Sciatic nerve (tissue), 2 donors: ENCODE measurements at regions not wholly inside any gene's neighbourhood (a gene's known extent, or its start where the extent isn't known, plus 50 kb on each side); places are given as distances from the start of the nearest gene placed in this dataset.

ENCODE experiments used
- ATAC-seq: fragments of 200-7000 bp; cut with Tn5 transposase; one replicate; pipeline ENCODE4 v1.9.1; 2020; ENCODE audit warnings: mild to moderate bottlenecking, moderate library complexity
- DNase-seq: peaks from one replicate; pipeline ENCODE4 v3.0.0-alpha.2; 2020; ENCODE audit warnings: low spot score
- intact Hi-C: fragments of 100-400 bp; cut with DNase I; formaldehyde crosslinking; loops from one replicate; pipeline ENCODE4 v1.14.2; 2022
- donor health status: DM: no; HTN: no; CAD: no.
- donor health status: DM: no; HTN: no; CAD: no.

- intact Hi-C loops: no loop called here
- DNase-seq: no peak
- no peak for ATAC-seq
Observed at GRCh38 chr6:21893793-21894192, 300.2 kb downstream of the SOX4 start.

GRCh38 chr6:21895555-21895954 is 302.0 kb downstream of the SOX4 start:
- intact Hi-C loops: no loop called here
- no peak for ATAC-seq
- DNase-seq: no peak

- ATAC-seq: peak; percentile 26
- intact Hi-C loops: no loop called here
- DNase-seq: no peak
Observed at GRCh38 chr6:21898107-21898796, 304.7 kb downstream of the SOX4 start.

GRCh38 chr6:21899708-21900107 is 306.2 kb downstream of the SOX4 start:
- DNase-seq (no peak), ATAC-seq (no peak)
- intact Hi-C loops: no loop called here

GRCh38 chr6:21900730-21901129 is 307.2 kb downstream of the SOX4 start:
- intact Hi-C loops: no loop called here
- DNase-seq (no peak), ATAC-seq (no peak)

GRCh38 chr6:21902628-21903169 is 309.1 kb downstream of the SOX4 start:
- ATAC-seq (no peak), DNase-seq (no peak)
- intact Hi-C loops: no loop called here

GRCh38 chr6:21905531-21905930 is 312.0 kb downstream of the SOX4 start:
- ATAC-seq (no peak), DNase-seq (no peak)
- intact Hi-C loops: no loop called here

GRCh38 chr6:21906826-21907225 is 313.3 kb downstream of the SOX4 start:
- intact Hi-C loops: no loop called here
- ATAC-seq (no peak), DNase-seq (no peak)

GRCh38 chr6:21907291-21907690 is 313.7 kb downstream of the SOX4 start:
- DNase-seq (no peak), ATAC-seq (no peak)
- intact Hi-C loops: no loop called here

- ATAC-seq: no peak
- no peak for DNase-seq
- intact Hi-C loops: no loop called here
Observed at GRCh38 chr6:21908161-21908848, 314.8 kb downstream of the SOX4 start.

GRCh38 chr6:21909321-21909720 is 315.8 kb downstream of the SOX4 start:
- intact Hi-C loops: no loop called here
- DNase-seq (no peak), ATAC-seq (no peak)

- intact Hi-C loops: no loop called here
- DNase-seq: no peak
- no peak for ATAC-seq
Observed at GRCh38 chr6:21911208-21911607, 317.7 kb downstream of the SOX4 start.

- ATAC-seq (no peak), DNase-seq (no peak)
- intact Hi-C loops: no loop called here
Observed at GRCh38 chr6:21912151-21912832, 318.7 kb downstream of the SOX4 start.

- intact Hi-C loops: no loop called here
Observed at GRCh38 chr6:21914121-21914973, 320.8 kb downstream of the SOX4 start.

GRCh38 chr6:21915707-21916260 is 322.2 kb downstream of the SOX4 start:
- ATAC-seq: peak; percentile 28
- DNase-seq: no peak
- intact Hi-C loops: no loop called here

More at GRCh38 chr6:21914121-21914973, 320.8 kb downstream of the SOX4 start:
- DNase-seq (peak; percentile 78), ATAC-seq (peak; percentile 45)

- intact Hi-C loops: no loop called here
- DNase-seq (no peak), ATAC-seq (no peak)
Observed at GRCh38 chr6:21918041-21918440, 324.5 kb downstream of the SOX4 start.

- intact Hi-C loops: no loop called here
- no peak for ATAC-seq
- no peak for DNase-seq
Observed at GRCh38 chr6:21918666-21919065, 325.1 kb downstream of the SOX4 start.

GRCh38 chr6:21922086-21922485 is 328.5 kb downstream of the SOX4 start:
- DNase-seq: no peak
- no peak for ATAC-seq
- intact Hi-C loops: no loop called here

- no peak for DNase-seq
- no peak for ATAC-seq
- intact Hi-C loops: no loop called here
Observed at GRCh38 chr6:21924002-21924401, 330.5 kb downstream of the SOX4 start.
